CD4-positive, alpha-beta T cell treated with Interferon alpha-2 for 1 hour (primary cell): ENCODE measurements at regions not wholly inside any gene's neighbourhood (a gene's known extent, or its start where the extent isn't known, plus 50 kb on each side); places are given as distances from the start of the nearest gene placed in this dataset.
"Not testable (repeated sequence)": the region's sequence is repeated elsewhere in the genome, so short reads cannot be mapped to it uniquely, and the experiment has no call there.

Source experiments
- DNase-seq, 2 donors: peaks; one replicate each; pipeline ENCODE4 v3.0.0-alpha.2; 2020 to 2022

- no peak for DNase-seq
These were observed 428.9 kb upstream of the B3GAT1 start for GRCh38 chr11:134840945-134841344.

GRCh38 chr11:134840165-134840564, 428.1 kb upstream of the B3GAT1 start:
- not testable (repeated sequence) for DNase-seq

GRCh38 chr11:134838708-134839107, 426.7 kb upstream of the B3GAT1 start:
- DNase-seq = no peak

GRCh38 chr11:134837887-134838232, 425.8 kb upstream of the B3GAT1 start:
- no peak for DNase-seq

GRCh38 chr11:134837166-134837886, 425.3 kb upstream of the B3GAT1 start:
- DNase-seq = no peak

- no peak for DNase-seq
These were observed 424.5 kb upstream of the B3GAT1 start for GRCh38 chr11:134836561-134836960.

GRCh38 chr11:134835561-134835960, 423.5 kb upstream of the B3GAT1 start:
- DNase-seq = no peak

- no peak for DNase-seq
These were observed 418.3 kb upstream of the B3GAT1 start for GRCh38 chr11:134830312-134830711.

- no peak for DNase-seq
These were observed 411.9 kb upstream of the B3GAT1 start for GRCh38 chr11:134823970-134824369.

GRCh38 chr11:134822897-134823296, 410.9 kb upstream of the B3GAT1 start:
- no peak for DNase-seq

GRCh38 chr11:134821422-134821821, 409.4 kb upstream of the B3GAT1 start:
- no peak for DNase-seq

- no peak for DNase-seq
These were observed 407.0 kb upstream of the B3GAT1 start for GRCh38 chr11:134819041-134819440.

GRCh38 chr11:134818516-134818915, 406.5 kb upstream of the B3GAT1 start:
- DNase-seq = no peak

- no peak for DNase-seq
These were observed 403.4 kb upstream of the B3GAT1 start for GRCh38 chr11:134815404-134815803.

GRCh38 chr11:134807997-134808396, 396.0 kb upstream of the B3GAT1 start:
- DNase-seq = no peak

GRCh38 chr11:134802598-134802997, 390.6 kb upstream of the B3GAT1 start:
- DNase-seq = no peak

- no peak for DNase-seq
These were observed 390.1 kb upstream of the B3GAT1 start for GRCh38 chr11:134802116-134802515.

- DNase-seq = no peak
These were observed 389.5 kb upstream of the B3GAT1 start for GRCh38 chr11:134801570-134801969.

- no peak for DNase-seq
These were observed 388.8 kb upstream of the B3GAT1 start for GRCh38 chr11:134800826-134801225.

- no peak for DNase-seq
These were observed 388.1 kb upstream of the B3GAT1 start for GRCh38 chr11:134800130-134800529.

- DNase-seq = no peak
These were observed 387.3 kb upstream of the B3GAT1 start for GRCh38 chr11:134799386-134799785.

- DNase-seq = no peak
These were observed 385.5 kb upstream of the B3GAT1 start for GRCh38 chr11:134797411-134798089.

GRCh38 chr11:134795017-134795416, 383.0 kb upstream of the B3GAT1 start:
- no peak for DNase-seq

- no peak for DNase-seq
These were observed 382.1 kb upstream of the B3GAT1 start for GRCh38 chr11:134794192-134794591.

- DNase-seq = no peak
These were observed 380.6 kb upstream of the B3GAT1 start for GRCh38 chr11:134792677-134793076.
